CD14-positive monocyte (primary cell): ENCODE measurements at regions not wholly inside any gene's neighbourhood (a gene's known extent, or its start where the extent isn't known, plus 50 kb on each side); places are given as distances from the start of the nearest gene placed in this dataset.

Source experiments
- DNase-seq, 3 donors: peaks; one replicate each; pipeline ENCODE4 v3.0.0-alpha.2; 2011 to 2022
- H2AFZ ChIP-seq: 2 replicates; pipeline ENCODE4 v1.6.0; 2012; ENCODE audit warnings: mild to moderate bottlenecking, low read depth, low read length, inconsistent platforms; ENCODE audit not compliant: insufficient read depth, poor library complexity, severe bottlenecking
- H3K27ac ChIP-seq, 2 donors: 1 replicate in 1 of 2; 2 replicates in 1 of 2; pipeline ENCODE4 v1.5.1; 2012 to 2013; ENCODE audit warnings: low read length in 2 of 2, control low read depth in 1 of 2, inconsistent platforms in 1 of 2, low read depth in 1 of 2, mild to moderate bottlenecking in 1 of 2
- H3K27me3 ChIP-seq, 2 donors: one replicate each; pipeline versions ENCODE4 v1.6.0 to v1.6.1; 2011 to 2013; ENCODE audit warnings: low read length in 2 of 2; ENCODE audit not compliant: control insufficient read depth in 2 of 2, insufficient read depth in 2 of 2
- H3K36me3 ChIP-seq, 2 donors: replicated peaks in 1 of 2; 1 replicate in 1 of 2; 2 replicates in 1 of 2; pipeline versions ENCODE4 v1.5.1 to v1.6.1; 2012 to 2013; ENCODE audit warnings: low read length in 2 of 2, control low read depth in 1 of 2, inconsistent platforms in 1 of 2, mild to moderate bottlenecking in 1 of 2; ENCODE audit not compliant: insufficient read depth in 2 of 2, control insufficient read depth in 1 of 2
- H3K4me1 ChIP-seq, 2 donors: 1 replicate in 1 of 2; 2 replicates in 1 of 2; pipeline versions ENCODE4 v1.5.1 to v1.6.1; 2012 to 2013; ENCODE audit warnings: low read length in 2 of 2, control low read depth in 1 of 2, inconsistent platforms in 1 of 2, mild to moderate bottlenecking in 1 of 2, moderate library complexity in 1 of 2; ENCODE audit not compliant: insufficient read depth in 2 of 2, control insufficient read depth in 1 of 2
- H3K4me2 ChIP-seq: replicated peaks from 2 replicates; pipeline ENCODE3; 2012; ENCODE audit warnings: low read length, moderate library complexity, mild to moderate bottlenecking; ENCODE audit not compliant: poor library complexity, severe bottlenecking; ENCODE audit errors: extremely low read depth
- H3K4me3 ChIP-seq, 3 experiments: fragments of 200-600 bp in 1 of 3; sonication (generic) in 1 of 3; replicated peaks in 1 of 3; 1 replicate in 2 of 3; 2 replicates in 1 of 3; pipeline ENCODE4 v1.5.1; 2011 to 2013; ENCODE audit warnings: low read length in 3 of 3, mild to moderate bottlenecking in 3 of 3, control low read depth in 2 of 3, low read depth in 2 of 3, inconsistent platforms in 1 of 3, moderate library complexity in 1 of 3
- H3K79me2 ChIP-seq: 2 replicates; pipeline ENCODE4 v1.6.0; 2012; ENCODE audit warnings: mild to moderate bottlenecking, control low read depth, inconsistent platforms, low read length, moderate library complexity; ENCODE audit not compliant: insufficient read depth
- H3K9ac ChIP-seq: 2 replicates; pipeline ENCODE4 v1.6.0; 2017; ENCODE audit warnings: low read length, mild to moderate bottlenecking; ENCODE audit not compliant: insufficient read depth, poor library complexity, severe bottlenecking
- H3K9me3 ChIP-seq, 2 donors: replicated peaks in 1 of 2; 1 replicate in 1 of 2; 2 replicates in 1 of 2; pipeline versions ENCODE4 v1.5.1 to v1.6.1; 2012 to 2013; ENCODE audit warnings: low read length in 2 of 2, control low read depth in 1 of 2; ENCODE audit not compliant: control insufficient read depth in 1 of 2, insufficient read depth in 1 of 2
- H4K20me1 ChIP-seq: 2 replicates; pipeline ENCODE4 v1.6.0; 2012; ENCODE audit warnings: mild to moderate bottlenecking, low read length, control low read depth, moderate library complexity; ENCODE audit not compliant: insufficient read depth
- H3K27ac Mint-ChIP-seq, 7 donors: one replicate each; pipeline ENCODE4 v1.8.0; 2020; ENCODE audit warnings: mild to moderate bottlenecking in 7 of 7, mixed read lengths in 7 of 7, moderate library complexity in 6 of 7, inconsistent platforms in 2 of 7
- H3K27me3 Mint-ChIP-seq, 3 donors: one replicate each; pipeline ENCODE4 v1.8.0; 2021 to 2022; ENCODE audit warnings: low read depth in 3 of 3, mild to moderate bottlenecking in 3 of 3, mixed read lengths in 3 of 3, moderate library complexity in 3 of 3, inconsistent platforms in 1 of 3
- H3K36me3 Mint-ChIP-seq, 2 donors: one replicate each; pipeline ENCODE4 v1.8.0; 2020; ENCODE audit warnings: mixed read lengths in 2 of 2, inconsistent platforms in 1 of 2, mild to moderate bottlenecking in 1 of 2
- H3K4me1 Mint-ChIP-seq: one replicate; pipeline ENCODE4 v1.8.0; 2020; ENCODE audit warnings: mild to moderate bottlenecking, mixed read lengths
- H3K4me3 Mint-ChIP-seq, 2 donors: one replicate each; pipeline ENCODE4 v1.8.0; 2020; ENCODE audit warnings: mild to moderate bottlenecking in 2 of 2, mixed read lengths in 2 of 2, moderate library complexity in 1 of 2
- H3K9me3 Mint-ChIP-seq, 7 donors: one replicate each; pipeline ENCODE4 v1.8.0; 2020 to 2022; ENCODE audit warnings: mixed read lengths in 7 of 7, mild to moderate bottlenecking in 6 of 7, moderate library complexity in 6 of 7, inconsistent platforms in 2 of 7
- WGBS: methylation state at CpG from one replicate; pipeline ENCODE4 v1.1.5; 2013; ENCODE audit warnings: missing lambda C conversion rate; ENCODE audit not compliant: insufficient coverage; 5-methylcytosine and 5-hydroxymethylcytosine counted together
- intact Hi-C, 2 donors: fragments of 100-400 bp; cut with micrococcal nuclease; formaldehyde crosslinking; loops; one replicate each; pipeline versions ENCODE4 v1.15.0 to v1.15.1; 2023
- TF ChIP-seq, protein P1 (sequence below): fragments of 200-600 bp; IDR thresholded peaks from one replicate; pipeline ENCODE4 v1.8.0; 2022; ENCODE audit warnings: antibody characterized with exemption, mild to moderate bottlenecking

- TF ChIP-seq, protein P1, sequence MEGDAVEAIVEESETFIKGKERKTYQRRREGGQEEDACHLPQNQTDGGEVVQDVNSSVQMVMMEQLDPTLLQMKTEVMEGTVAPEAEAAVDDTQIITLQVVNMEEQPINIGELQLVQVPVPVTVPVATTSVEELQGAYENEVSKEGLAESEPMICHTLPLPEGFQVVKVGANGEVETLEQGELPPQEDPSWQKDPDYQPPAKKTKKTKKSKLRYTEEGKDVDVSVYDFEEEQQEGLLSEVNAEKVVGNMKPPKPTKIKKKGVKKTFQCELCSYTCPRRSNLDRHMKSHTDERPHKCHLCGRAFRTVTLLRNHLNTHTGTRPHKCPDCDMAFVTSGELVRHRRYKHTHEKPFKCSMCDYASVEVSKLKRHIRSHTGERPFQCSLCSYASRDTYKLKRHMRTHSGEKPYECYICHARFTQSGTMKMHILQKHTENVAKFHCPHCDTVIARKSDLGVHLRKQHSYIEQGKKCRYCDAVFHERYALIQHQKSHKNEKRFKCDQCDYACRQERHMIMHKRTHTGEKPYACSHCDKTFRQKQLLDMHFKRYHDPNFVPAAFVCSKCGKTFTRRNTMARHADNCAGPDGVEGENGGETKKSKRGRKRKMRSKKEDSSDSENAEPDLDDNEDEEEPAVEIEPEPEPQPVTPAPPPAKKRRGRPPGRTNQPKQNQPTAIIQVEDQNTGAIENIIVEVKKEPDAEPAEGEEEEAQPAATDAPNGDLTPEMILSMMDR, result no peak
- H3K36me3 Mint-ChIP-seq, result no peaks in the 10 kb centered on the region
- H3K27ac ChIP-seq, result no peak overlapping the region
- DNase-seq, result no peak
- H2AFZ ChIP-seq, result no peak overlapping the region
- no peaks in the 10 kb centered on the region for H3K4me1 Mint-ChIP-seq
- peaks cover 0 to 5% (median 2%) of the 10 kb centered on the region in 3 donors for H3K27me3 Mint-ChIP-seq
- H3K27me3 ChIP-seq, result no peaks in the 10 kb centered on the region
- H4K20me1 ChIP-seq, result no peaks in the 10 kb centered on the region
- no peak overlapping the region for H3K9ac ChIP-seq
- 95% methylated on average over 2 of the region's 5 CpGs for WGBS
- H3K79me2 ChIP-seq, result no peaks in the 10 kb centered on the region
- H3K36me3 ChIP-seq, result no peaks in the 10 kb centered on the region
- H3K27ac Mint-ChIP-seq, result no peak overlapping the region
- H3K9me3 Mint-ChIP-seq, result peaks cover 0 to 24% (median 12%) of the 10 kb centered on the region in 7 donors
- H3K9me3 ChIP-seq, result peaks cover 4 to 7% of the 10 kb centered on the region in 2 donors
- intact Hi-C loops, result no loop called here
- no peak overlapping the region for H3K4me3 ChIP-seq
- H3K4me2 ChIP-seq, result no peak overlapping the region
- no peak overlapping the region for H3K4me3 Mint-ChIP-seq
- no peaks in the 10 kb centered on the region for H3K4me1 ChIP-seq
Observed at GRCh38 chr2:234773129-234773528, 178.7 kb upstream of the SH3BP4 start.

- H3K79me2 ChIP-seq, result no peaks in the 10 kb centered on the region
- no peak overlapping the region for H3K4me3 ChIP-seq
- H3K36me3 ChIP-seq, result no peaks in the 10 kb centered on the region
- no peak overlapping the region for H3K4me3 Mint-ChIP-seq
- no peak overlapping the region for H3K9ac ChIP-seq
- 99% methylated on average over 7 of the region's 8 CpGs for WGBS
- peaks cover 4 to 7% of the 10 kb centered on the region in 2 donors for H3K9me3 ChIP-seq
- no peak for DNase-seq
- TF ChIP-seq, protein P1, result no peak
- H3K27me3 Mint-ChIP-seq, result peaks cover 0 to 5% (median 2%) of the 10 kb centered on the region in 3 donors
- H3K4me1 ChIP-seq, result no peaks in the 10 kb centered on the region
- H3K4me2 ChIP-seq, result no peak overlapping the region
- no peak overlapping the region for H2AFZ ChIP-seq
- H3K36me3 Mint-ChIP-seq, result no peaks in the 10 kb centered on the region
- H3K4me1 Mint-ChIP-seq, result no peaks in the 10 kb centered on the region
- peaks cover 0 to 24% (median 12%) of the 10 kb centered on the region in 7 donors for H3K9me3 Mint-ChIP-seq
- intact Hi-C loops, result no loop called here
- H3K27ac ChIP-seq, result no peak overlapping the region
- H4K20me1 ChIP-seq, result no peaks in the 10 kb centered on the region
- H3K27me3 ChIP-seq, result no peaks in the 10 kb centered on the region
- no peak overlapping the region for H3K27ac Mint-ChIP-seq
Observed at GRCh38 chr2:234772733-234773060, 179.1 kb upstream of the SH3BP4 start.
